Thyroid gland (tissue), 4 donors: ENCODE measurements at regions not wholly inside any gene's neighbourhood (a gene's known extent, or its start where the extent isn't known, plus 50 kb on each side); places are given as distances from the start of the nearest gene placed in this dataset.

Experiments used
- POLR2A ChIP-seq, 2 donors: fragments of 450-650 bp; IDR thresholded peaks; one replicate each; pipeline ENCODE4 v1.6.1; 2017; ENCODE audit warnings: antibody characterized with exemption in 2 of 2, mild to moderate bottlenecking in 2 of 2, moderate library complexity in 1 of 2
- TF ChIP-seq, protein P1 (sequence below), 6 experiments: fragments of 200-600 bp in 3 of 6; fragments of 450-650 bp in 3 of 6; sonication (generic) in 3 of 6; IDR thresholded peaks; one replicate each; pipeline ENCODE4 v1.5.1; 2016 to 2019; ENCODE audit warnings: antibody characterized with exemption in 6 of 6, mild to moderate bottlenecking in 2 of 6, inconsistent platforms in 1 of 6, moderate library complexity in 1 of 6

DNA sequence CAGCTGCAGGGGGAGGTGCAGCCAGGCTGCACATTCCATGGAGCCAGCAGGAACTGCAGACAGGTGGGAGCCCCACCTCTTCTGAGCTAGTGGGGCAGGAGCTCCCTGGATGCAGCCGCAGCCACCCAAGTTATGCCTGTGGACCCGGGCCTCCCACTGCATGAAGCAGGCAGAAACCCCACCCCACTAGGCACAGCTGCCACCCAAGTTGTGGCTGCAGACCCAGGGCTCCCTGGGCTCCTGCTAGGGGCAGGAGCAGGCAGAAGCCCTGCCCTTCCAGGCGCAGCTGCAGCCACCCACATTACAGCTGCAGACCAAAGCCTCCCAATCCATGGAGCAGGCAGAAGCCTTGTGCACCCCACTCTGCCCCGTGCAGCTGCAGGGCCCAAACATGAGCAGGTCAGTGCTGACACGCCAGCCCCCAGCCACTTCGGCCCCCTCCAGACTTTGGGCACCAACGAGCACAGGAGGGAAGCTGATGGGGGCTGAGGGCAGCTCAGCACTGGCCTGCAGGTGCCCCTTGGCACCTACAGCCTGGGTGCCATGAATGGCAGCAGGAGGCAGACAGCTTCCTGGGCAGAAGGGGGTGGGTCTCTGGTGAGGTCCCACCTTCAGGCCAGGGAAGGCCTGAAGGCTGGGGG lies 106.9 kb downstream of the C9orf50 start:
- TF ChIP-seq, protein P1, sequence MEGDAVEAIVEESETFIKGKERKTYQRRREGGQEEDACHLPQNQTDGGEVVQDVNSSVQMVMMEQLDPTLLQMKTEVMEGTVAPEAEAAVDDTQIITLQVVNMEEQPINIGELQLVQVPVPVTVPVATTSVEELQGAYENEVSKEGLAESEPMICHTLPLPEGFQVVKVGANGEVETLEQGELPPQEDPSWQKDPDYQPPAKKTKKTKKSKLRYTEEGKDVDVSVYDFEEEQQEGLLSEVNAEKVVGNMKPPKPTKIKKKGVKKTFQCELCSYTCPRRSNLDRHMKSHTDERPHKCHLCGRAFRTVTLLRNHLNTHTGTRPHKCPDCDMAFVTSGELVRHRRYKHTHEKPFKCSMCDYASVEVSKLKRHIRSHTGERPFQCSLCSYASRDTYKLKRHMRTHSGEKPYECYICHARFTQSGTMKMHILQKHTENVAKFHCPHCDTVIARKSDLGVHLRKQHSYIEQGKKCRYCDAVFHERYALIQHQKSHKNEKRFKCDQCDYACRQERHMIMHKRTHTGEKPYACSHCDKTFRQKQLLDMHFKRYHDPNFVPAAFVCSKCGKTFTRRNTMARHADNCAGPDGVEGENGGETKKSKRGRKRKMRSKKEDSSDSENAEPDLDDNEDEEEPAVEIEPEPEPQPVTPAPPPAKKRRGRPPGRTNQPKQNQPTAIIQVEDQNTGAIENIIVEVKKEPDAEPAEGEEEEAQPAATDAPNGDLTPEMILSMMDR (IDR thresholded peaks at IDR 0.05), result no peak
- TF ChIP-seq POLR2A (IDR thresholded peaks at IDR 0.05), result no peak
